Prostate gland (tissue), 2 donors: ENCODE measurements at regions not wholly inside any gene's neighbourhood (a gene's known extent, or its start where the extent isn't known, plus 50 kb on each side); places are given as distances from the start of the nearest gene placed in this dataset.

Experiments used
- DNase-seq: peaks from one replicate; pipeline ENCODE4 v3.0.0-alpha.2; 2019; ENCODE audit warnings: low spot score
- H3K27ac ChIP-seq, 2 donors: fragments of 200-600 bp; sonication (generic); 2 replicates each; pipeline ENCODE4 v1.5.1; 2017 to 2019
- H3K27me3 ChIP-seq: fragments of 200-600 bp; sonication (generic); replicated peaks from 2 replicates; pipeline ENCODE4 v1.5.1; 2019; ENCODE audit not compliant: insufficient read depth
- H3K36me3 ChIP-seq, 2 donors: fragments of 200-600 bp; sonication (generic); 1 replicate in 1 of 2; 2 replicates in 1 of 2; pipeline versions ENCODE4 v1.5.1 to v1.8.1; 2017 to 2019
- H3K4me1 ChIP-seq: fragments of 200-600 bp; sonication (generic); replicated peaks from 2 replicates; pipeline ENCODE4 v1.5.1; 2019
- H3K4me3 ChIP-seq, 2 donors: fragments of 200-600 bp; sonication (generic); 2 replicates each; pipeline ENCODE4 v1.5.1; 2017 to 2019
- H3K9me3 ChIP-seq: fragments of 200-600 bp; sonication (generic); 2 replicates; pipeline ENCODE4 v1.5.1; 2017
- POLR2A ChIP-seq: fragments of 450-650 bp; IDR thresholded peaks from one replicate; pipeline ENCODE4 v1.6.1; 2016; ENCODE audit warnings: antibody characterized with exemption, mild to moderate bottlenecking
- POLR2AphosphoS5 ChIP-seq: sonication (generic); formaldehyde crosslinking; IDR thresholded peaks from one replicate; pipeline ENCODE4 v1.6.1; 2017; ENCODE audit warnings: antibody characterized with exemption
- WGBS: methylation state at CpG from one replicate; pipeline ENCODE4 v1.1.5; 2018; 5-methylcytosine and 5-hydroxymethylcytosine counted together
- intact Hi-C: fragments of 100-400 bp; cut with DNase I; formaldehyde crosslinking; loops from one replicate; pipeline ENCODE4 v1.14.2; 2022
- TF ChIP-seq, protein P1 (sequence below), 4 experiments: fragments of 200-600 bp in 2 of 4; fragments of 450-650 bp in 2 of 4; sonication (generic) in 2 of 4; IDR thresholded peaks; 1 replicate in 3 of 4; 2 replicates in 1 of 4; pipeline ENCODE4 v1.5.1; 2016 to 2019; ENCODE audit warnings: antibody characterized with exemption in 4 of 4, mild to moderate bottlenecking in 2 of 4, moderate library complexity in 2 of 4

DNA sequence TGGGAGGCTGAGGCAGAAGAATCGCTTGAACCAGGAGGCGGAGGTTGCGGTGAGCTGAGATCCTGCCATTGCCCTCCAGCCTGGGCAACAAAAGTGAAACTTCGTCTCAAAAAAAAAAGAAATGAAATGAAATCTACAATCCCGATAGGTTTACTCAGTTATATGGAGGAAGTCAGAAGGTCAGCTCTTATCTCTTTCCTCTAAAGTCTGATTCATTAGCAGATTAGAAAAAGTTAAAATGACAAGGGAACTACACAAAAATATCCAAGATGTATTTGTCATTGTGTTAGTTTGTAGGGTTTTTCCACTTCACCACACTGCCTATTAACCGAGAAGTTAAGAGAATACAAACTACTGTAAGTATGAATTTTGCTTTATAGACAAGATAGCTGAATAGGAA is 420.6 kb downstream of the SHQ1 start:
- H3K4me3 ChIP-seq: no peak overlapping the region
- H3K27me3 ChIP-seq: no peaks in the 10 kb centered on the region
- TF ChIP-seq POLR2A (no peak), POLR2AphosphoS5 (no peak)
- TF ChIP-seq, protein P1, sequence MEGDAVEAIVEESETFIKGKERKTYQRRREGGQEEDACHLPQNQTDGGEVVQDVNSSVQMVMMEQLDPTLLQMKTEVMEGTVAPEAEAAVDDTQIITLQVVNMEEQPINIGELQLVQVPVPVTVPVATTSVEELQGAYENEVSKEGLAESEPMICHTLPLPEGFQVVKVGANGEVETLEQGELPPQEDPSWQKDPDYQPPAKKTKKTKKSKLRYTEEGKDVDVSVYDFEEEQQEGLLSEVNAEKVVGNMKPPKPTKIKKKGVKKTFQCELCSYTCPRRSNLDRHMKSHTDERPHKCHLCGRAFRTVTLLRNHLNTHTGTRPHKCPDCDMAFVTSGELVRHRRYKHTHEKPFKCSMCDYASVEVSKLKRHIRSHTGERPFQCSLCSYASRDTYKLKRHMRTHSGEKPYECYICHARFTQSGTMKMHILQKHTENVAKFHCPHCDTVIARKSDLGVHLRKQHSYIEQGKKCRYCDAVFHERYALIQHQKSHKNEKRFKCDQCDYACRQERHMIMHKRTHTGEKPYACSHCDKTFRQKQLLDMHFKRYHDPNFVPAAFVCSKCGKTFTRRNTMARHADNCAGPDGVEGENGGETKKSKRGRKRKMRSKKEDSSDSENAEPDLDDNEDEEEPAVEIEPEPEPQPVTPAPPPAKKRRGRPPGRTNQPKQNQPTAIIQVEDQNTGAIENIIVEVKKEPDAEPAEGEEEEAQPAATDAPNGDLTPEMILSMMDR (IDR thresholded peaks at IDR 0.05): no peak
- intact Hi-C loops: no loop called here
- H3K27ac ChIP-seq: no peak overlapping the region
- no peak for DNase-seq
- H3K9me3 ChIP-seq: no peaks in the 10 kb centered on the region
- no peaks in the 10 kb centered on the region for H3K4me1 ChIP-seq
- H3K36me3 ChIP-seq: no peaks in the 10 kb centered on the region
- 82% methylated on average over 6 of the region's 6 CpGs for WGBS

DNA sequence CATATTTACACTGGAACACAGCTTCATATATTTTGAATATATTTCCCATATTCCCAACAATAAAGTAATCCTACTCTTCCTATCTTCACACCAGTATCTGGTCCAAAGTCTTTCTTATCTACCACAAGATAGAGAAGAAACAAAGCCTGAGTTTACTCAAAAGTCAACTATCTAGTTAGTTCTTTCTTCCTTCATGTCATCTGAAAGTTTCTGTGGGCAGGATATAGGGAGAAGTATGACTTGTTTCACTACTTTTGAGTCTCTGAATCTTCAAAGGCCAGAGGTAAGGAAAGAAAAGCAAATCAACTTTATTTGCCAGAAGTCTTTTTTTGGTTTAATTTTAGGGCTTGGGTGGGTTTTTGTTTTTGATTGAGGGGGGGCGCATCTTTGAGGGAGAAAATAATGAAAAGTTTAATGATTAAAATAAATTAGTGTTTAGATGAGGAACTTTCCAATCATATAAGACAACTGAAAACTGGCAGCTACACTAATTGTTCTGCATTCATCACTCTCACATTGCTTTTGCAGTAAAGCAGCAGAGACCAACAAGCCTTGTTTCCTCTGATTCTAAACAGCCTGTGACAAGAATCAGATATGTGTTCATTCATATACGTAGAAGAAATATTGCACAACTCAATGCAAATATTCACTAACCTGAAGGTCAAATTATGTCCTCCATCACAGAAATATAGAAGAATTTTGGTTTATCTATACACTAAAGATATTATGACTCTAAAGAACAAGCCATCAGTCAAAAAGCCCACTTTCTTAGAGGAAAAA is 421.4 kb downstream of the SHQ1 start:
- DNase-seq: no peak
- WGBS: 83% methylated on average over 2 of the region's 2 CpGs
- Histone ChIP-seq H3K27me3 (no peaks in the 10 kb centered on the region), H3K36me3 (no peaks in the 10 kb centered on the region), H3K4me3 (no peak overlapping the region), H3K9me3 (no peaks in the 10 kb centered on the region), H3K27ac (no peak overlapping the region), H3K4me1 (no peaks in the 10 kb centered on the region)
- no peak for TF ChIP-seq POLR2A
- TF ChIP-seq, protein P1 (IDR thresholded peaks at IDR 0.05): no peak
- TF ChIP-seq POLR2AphosphoS5: no peak
- intact Hi-C loops: no loop called here

DNA sequence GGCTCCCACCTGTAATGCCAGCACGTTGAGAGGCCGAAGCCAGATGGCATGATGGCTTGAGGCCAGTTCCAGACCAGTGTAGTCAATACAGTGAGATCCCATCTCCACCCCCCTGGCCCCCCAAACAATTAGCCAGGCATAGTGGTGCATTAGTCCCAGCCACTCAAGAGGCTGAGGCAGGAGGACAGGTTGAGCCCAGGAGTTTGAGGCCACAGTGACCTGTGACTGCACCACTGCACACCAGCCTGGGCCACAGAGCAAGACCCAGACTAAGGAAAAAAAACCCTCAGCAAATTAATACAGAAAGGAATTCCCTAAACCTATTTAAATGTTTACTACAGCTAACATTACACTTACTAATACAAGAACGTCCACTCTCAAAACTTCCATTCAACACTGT is 424.6 kb downstream of the SHQ1 start:
- H3K4me1 ChIP-seq: no peaks in the 10 kb centered on the region
- H3K27me3 ChIP-seq: no peaks in the 10 kb centered on the region
- no peak overlapping the region for H3K27ac ChIP-seq
- no peaks in the 10 kb centered on the region for H3K9me3 ChIP-seq
- no peaks in the 10 kb centered on the region for H3K36me3 ChIP-seq
- 82% methylated on average over 3 of the region's 3 CpGs for WGBS
- intact Hi-C loops: no loop called here
- no peak overlapping the region for H3K4me3 ChIP-seq
- DNase-seq: no peak
- TF ChIP-seq POLR2AphosphoS5 (no peak), POLR2A (no peak)
- TF ChIP-seq, protein P1 (IDR thresholded peaks at IDR 0.05): no peak

DNA sequence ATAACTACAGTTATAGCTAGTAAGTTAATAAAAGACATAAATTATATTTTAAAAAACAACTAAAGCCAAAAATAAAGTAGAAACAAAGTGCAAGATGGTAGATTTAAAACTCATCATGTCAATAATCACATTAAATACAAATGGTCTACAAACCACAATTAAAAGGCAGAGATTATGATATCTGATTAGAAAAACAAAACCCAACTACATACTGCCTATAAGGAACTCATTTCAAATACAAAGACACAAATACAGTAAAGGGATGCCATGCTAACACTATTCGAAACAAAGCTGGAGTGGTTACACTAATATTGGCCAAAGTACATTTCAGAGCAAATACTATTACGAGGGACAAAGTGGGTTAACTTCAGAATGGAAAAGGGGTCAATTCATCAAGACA is 426.5 kb downstream of the SHQ1 start:
- H3K36me3 ChIP-seq: no peaks in the 10 kb centered on the region
- WGBS: 98% methylated on average over 2 of the region's 2 CpGs
- no peaks in the 10 kb centered on the region for H3K9me3 ChIP-seq
- intact Hi-C loops: no loop called here
- no peak overlapping the region for H3K4me3 ChIP-seq
- no peaks in the 10 kb centered on the region for H3K27me3 ChIP-seq
- no peak for TF ChIP-seq POLR2AphosphoS5
- TF ChIP-seq, protein P1 (IDR thresholded peaks at IDR 0.05): no peak
- no peaks in the 10 kb centered on the region for H3K4me1 ChIP-seq
- H3K27ac ChIP-seq: no peak overlapping the region
- DNase-seq: no peak

DNA sequence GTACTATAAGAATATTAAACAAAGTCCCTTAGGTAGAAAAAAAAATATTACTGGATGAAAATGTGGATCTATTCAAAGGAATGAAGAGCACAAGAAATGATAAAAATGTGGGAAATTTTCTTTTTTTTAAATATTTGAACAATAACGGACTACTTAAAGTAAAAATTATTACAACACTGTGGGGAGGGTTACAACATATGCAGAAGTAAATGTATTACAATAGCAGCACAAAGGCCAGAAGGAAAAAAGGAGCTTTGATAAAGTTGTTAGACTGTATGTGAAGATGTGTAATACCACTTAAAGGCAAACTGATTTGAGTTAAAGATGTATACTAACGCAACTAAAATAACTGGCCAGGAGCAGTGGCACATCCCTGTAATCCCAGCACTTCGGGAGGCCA is 427.1 kb downstream of the SHQ1 start:
- WGBS: 90% methylated on average over 3 of the region's 3 CpGs

More for the DNA sequence above, 427.1 kb downstream of the SHQ1 start:
- TF ChIP-seq POLR2AphosphoS5 (no peak), POLR2A (no peak)
- no peak overlapping the region for H3K4me3 ChIP-seq
- H3K4me1 ChIP-seq: no peaks in the 10 kb centered on the region
- no peak overlapping the region for H3K27ac ChIP-seq
- H3K27me3 ChIP-seq: no peaks in the 10 kb centered on the region
- H3K9me3 ChIP-seq: no peaks in the 10 kb centered on the region
- no peak for DNase-seq
- intact Hi-C loops: no loop called here
- H3K36me3 ChIP-seq: no peaks in the 10 kb centered on the region
